Liver (tissue), 8 donors: ENCODE measurements at regions not wholly inside any gene's neighbourhood (a gene's known extent, or its start where the extent isn't known, plus 50 kb on each side); places are given as distances from the start of the nearest gene placed in this dataset.

Experiments used
- DNase-seq: peaks from one replicate; pipeline ENCODE4 v3.0.0-alpha.2; 2017; ENCODE audit warnings: low spot score
- H3K27ac ChIP-seq, 2 donors: one replicate each; pipeline ENCODE4 v1.7.0; 2013; ENCODE audit warnings: inconsistent platforms in 2 of 2, low read length in 2 of 2, control low read depth in 1 of 2, low read depth in 1 of 2, mild to moderate bottlenecking in 1 of 2
- H3K27me3 ChIP-seq, 4 donors: one replicate each; pipeline versions ENCODE4 v1.6.1 to v1.7.0; 2013; ENCODE audit warnings: low read length in 3 of 4, inconsistent platforms in 1 of 4, mild to moderate bottlenecking in 1 of 4, moderate library complexity in 1 of 4; ENCODE audit not compliant: control insufficient read depth in 4 of 4, insufficient read depth in 4 of 4
- H3K36me3 ChIP-seq, 4 donors: one replicate each; pipeline versions ENCODE4 v1.6.1 to v1.7.0; 2013; ENCODE audit warnings: low read length in 3 of 4, mild to moderate bottlenecking in 3 of 4, low read depth in 1 of 4, moderate library complexity in 1 of 4; ENCODE audit not compliant: control insufficient read depth in 4 of 4, insufficient read depth in 3 of 4
- H3K4me1 ChIP-seq, 4 donors: one replicate each; pipeline versions ENCODE4 v1.6.1 to v1.7.0; 2013; ENCODE audit warnings: low read length in 3 of 4, mild to moderate bottlenecking in 3 of 4, moderate library complexity in 1 of 4; ENCODE audit not compliant: control insufficient read depth in 4 of 4, insufficient read depth in 4 of 4
- H3K4me3 ChIP-seq, 3 donors: one replicate each; pipeline versions ENCODE4 v1.6.1 to v1.7.0; 2013; ENCODE audit warnings: low read length in 3 of 3, control low read depth in 1 of 3, low read depth in 1 of 3, mild to moderate bottlenecking in 1 of 3
- H3K9ac ChIP-seq, 2 donors: one replicate each; pipeline ENCODE4 v1.7.0; 2013; ENCODE audit warnings: low read length in 2 of 2, mild to moderate bottlenecking in 2 of 2, moderate library complexity in 2 of 2, control low read depth in 1 of 2, low read depth in 1 of 2
- H3K9me3 ChIP-seq, 4 donors: one replicate each; pipeline versions ENCODE4 v1.6.1 to v1.7.0; 2013; ENCODE audit warnings: low read length in 3 of 4; ENCODE audit not compliant: control insufficient read depth in 4 of 4
- ATF3 ChIP-seq: IDR thresholded peaks from 2 replicates; pipeline ENCODE4 v1.6.1; 2016; ENCODE audit warnings: antibody characterized with exemption
- CTCF ChIP-seq: fragments of 150-350 bp; IDR thresholded peaks from 2 replicates; pipeline ENCODE4 v1.5.1; 2017; ENCODE audit warnings: improper control_type of control experiment, low read depth, low read length; ENCODE audit not compliant: missing input control
- EGR1 ChIP-seq, 2 donors: IDR thresholded peaks; 2 replicates each; pipeline ENCODE4 v1.6.1; 2016 to 2018; ENCODE audit warnings: antibody characterized with exemption in 2 of 2, low read depth in 2 of 2
- FOXA1 ChIP-seq: IDR thresholded peaks from 2 replicates; pipeline ENCODE4 v1.6.1; 2016; ENCODE audit warnings: antibody characterized with exemption
- FOXA2 ChIP-seq: IDR thresholded peaks from 2 replicates; pipeline ENCODE4 v1.6.1; 2016; ENCODE audit warnings: antibody characterized with exemption
- GABPA ChIP-seq, 2 donors: IDR thresholded peaks in 1 of 2; conservative IDR thresholded peaks in 1 of 2; 2 replicates each; pipeline ENCODE4 v1.6.1; 2016; ENCODE audit warnings: antibody characterized with exemption in 2 of 2, mild to moderate bottlenecking in 1 of 2, moderate library complexity in 1 of 2
- HNF4G ChIP-seq: IDR thresholded peaks from 2 replicates; pipeline ENCODE4 v1.6.1; 2016; ENCODE audit warnings: antibody characterized with exemption
- JUND ChIP-seq, 2 donors: IDR thresholded peaks; 2 replicates each; pipeline ENCODE4 v1.6.1; 2016; ENCODE audit warnings: antibody characterized with exemption in 2 of 2
- MAX ChIP-seq: IDR thresholded peaks from 2 replicates; pipeline ENCODE4 v1.6.1; 2016; ENCODE audit warnings: antibody characterized with exemption
- NR2F2 ChIP-seq: IDR thresholded peaks from 2 replicates; pipeline ENCODE4 v1.6.1; 2016; ENCODE audit warnings: antibody characterized with exemption
- RAD21 ChIP-seq, 2 donors: IDR thresholded peaks; 2 replicates each; pipeline ENCODE4 v1.6.1; 2016; ENCODE audit warnings: antibody characterized with exemption in 2 of 2, mild to moderate bottlenecking in 2 of 2
- REST ChIP-seq: IDR thresholded peaks from 2 replicates; pipeline ENCODE4 v1.6.1; 2016; ENCODE audit warnings: antibody characterized with exemption, mild to moderate bottlenecking
- RXRA ChIP-seq, 2 donors: IDR thresholded peaks; 2 replicates each; pipeline ENCODE4 v1.6.1; 2017 to 2018; ENCODE audit warnings: antibody characterized with exemption in 2 of 2, mild to moderate bottlenecking in 1 of 2
- SP1 ChIP-seq: IDR thresholded peaks from 2 replicates; pipeline ENCODE4 v1.6.1; 2018; ENCODE audit warnings: antibody characterized with exemption, mild to moderate bottlenecking
- TAF1 ChIP-seq: conservative IDR thresholded peaks from 2 replicates; pipeline ENCODE4 v1.6.1; 2016; ENCODE audit warnings: antibody characterized with exemption, mild to moderate bottlenecking
- YY1 ChIP-seq: IDR thresholded peaks from 2 replicates; pipeline ENCODE4 v1.6.1; 2016; ENCODE audit warnings: antibody characterized with exemption, mild to moderate bottlenecking
- ZBTB33 ChIP-seq: IDR thresholded peaks from 2 replicates; pipeline ENCODE4 v1.6.1; 2016; ENCODE audit warnings: antibody characterized with exemption
- WGBS: extraction: QIAGEN DNeasy Blood & Tissue Kit; methylation state at CpG from one replicate; pipeline ENCODE4 v1.1.7; 2013; 5-methylcytosine and 5-hydroxymethylcytosine counted together
- donor health status: healthy.
- donor health status: healthy.
- donor health status: healthy.
- donor health status: healthy.
- donor health status: healthy.

- H3K27me3 ChIP-seq: no peaks in the 10 kb centered on the region
- no peak overlapping the region for H3K4me3 ChIP-seq
- TF ChIP-seq ZBTB33 (no peak), GABPA (IDR thresholded peaks at IDR 0.05 in 1 of 2, conservative IDR thresholded peaks at IDR 0.05 in 1 of 2) (no peak), SP1 (no peak), NR2F2 (no peak), REST (no peak), CTCF (no peak), FOXA2 (no peak)
- WGBS: 81% methylated on average over 4 of the region's 4 CpGs
- H3K9me3 ChIP-seq: no peaks in the 10 kb centered on the region
- H3K4me1 ChIP-seq: no peaks in the 10 kb centered on the region
- DNase-seq: no peak
- H3K27ac ChIP-seq: no peak overlapping the region
- H3K36me3 ChIP-seq: peaks cover 0 to 8% (median 0%) of the 10 kb centered on the region in 4 donors
- H3K9ac ChIP-seq: no peak overlapping the region
These were observed 430.6 kb downstream of the KLF12 start for GRCh38 chr13:73703606-73704005.

GRCh38 chr13:73702419-73703071, 431.7 kb downstream of the KLF12 start:
- WGBS: 84% methylated on average over 8 of the region's 8 CpGs
- H3K9me3 ChIP-seq: no peaks in the 10 kb centered on the region
- H3K27ac ChIP-seq: no peak overlapping the region
- no peak overlapping the region for H3K9ac ChIP-seq
- no peak for TF ChIP-seq MAX
- no peak for TF ChIP-seq ATF3
- no peak for TF ChIP-seq EGR1 (IDR thresholded peaks at IDR 0.05; ENCODE audit: low read depth in 2 of 2)
- no peak for TF ChIP-seq CTCF
- no peak for TF ChIP-seq NR2F2
- TF ChIP-seq TAF1: no peak
- TF ChIP-seq FOXA2: no peak
- TF ChIP-seq SP1: no peak
- TF ChIP-seq FOXA1: no peak
- no peak for TF ChIP-seq JUND (IDR thresholded peaks at IDR 0.05)
- TF ChIP-seq RAD21 (IDR thresholded peaks at IDR 0.05): no peak
- TF ChIP-seq REST: no peak
- no peak for TF ChIP-seq YY1
- no peak for TF ChIP-seq RXRA (IDR thresholded peaks at IDR 0.05)
- TF ChIP-seq HNF4G: no peak
- no peak for TF ChIP-seq GABPA (IDR thresholded peaks at IDR 0.05 in 1 of 2, conservative IDR thresholded peaks at IDR 0.05 in 1 of 2)
- H3K4me3 ChIP-seq: no peak overlapping the region
- H3K4me1 ChIP-seq: no peaks in the 10 kb centered on the region
- no peak for DNase-seq
- H3K27me3 ChIP-seq: no peaks in the 10 kb centered on the region
- peaks cover 0 to 8% (median 0%) of the 10 kb centered on the region in 4 donors for H3K36me3 ChIP-seq
